WTC11 (cell line): ENCODE measurements at regions not wholly inside any gene's neighbourhood (a gene's known extent, or its start where the extent isn't known, plus 50 kb on each side); places are given as distances from the start of the nearest gene placed in this dataset.
"Not testable (repeated sequence)": the region's sequence is repeated elsewhere in the genome, so short reads cannot be mapped to it uniquely, and the experiment has no call there.

ENCODE experiments used
- ATAC-seq: fragments of 200-7000 bp; cut with Tn5 transposase; 2 replicates; pipeline ENCODE4 v1.10.0; 2021; ENCODE audit warnings: mild to moderate bottlenecking, moderate library complexity
- CTCF ChIA-PET: fragments of 300-600 bp; sonication (Branson Sonifier 250); formaldehyde crosslinking; loops from one replicate; lab custom pipeline; 2021; ENCODE audit warnings: antibody characterized with exemption; lab: Charles Lee
- POLR2A ChIA-PET: fragments of 350-600 bp; sonication (Branson Sonifier 250); formaldehyde crosslinking; loops from one replicate; lab custom pipeline; 2021; ENCODE audit warnings: antibody characterized with exemption; lab: Charles Lee
- DNase-seq: peaks from one replicate; pipeline ENCODE4 v3.0.0; 2021; ENCODE audit warnings: low spot score
- H3K27ac Mint-ChIP-seq: 2 replicates; pipeline ENCODE4 v1.8.0; 2021; ENCODE audit warnings: mixed read lengths
- H3K27me3 Mint-ChIP-seq: 2 replicates; pipeline ENCODE4 v1.8.0; 2021; ENCODE audit warnings: low read depth, mild to moderate bottlenecking, moderate library complexity, mixed read lengths
- H3K36me3 Mint-ChIP-seq: 2 replicates; pipeline ENCODE4 v1.8.0; 2021; ENCODE audit warnings: mixed read lengths
- H3K4me1 Mint-ChIP-seq: 2 replicates; pipeline ENCODE4 v1.8.0; 2022; ENCODE audit warnings: mixed read lengths
- H3K4me3 Mint-ChIP-seq: 2 replicates; pipeline ENCODE4 v1.8.0; 2021; ENCODE audit warnings: mild to moderate bottlenecking, moderate library complexity, mixed read lengths
- H3K9me3 Mint-ChIP-seq: 2 replicates; pipeline ENCODE4 v1.8.0; 2021; ENCODE audit warnings: mixed read lengths
- ATF1 ChIP-seq: sonication (generic); formaldehyde crosslinking; IDR thresholded peaks from 2 replicates; pipeline ENCODE4 v1.8.1; 2023; ENCODE audit warnings: mild to moderate bottlenecking, moderate library complexity, missing genetic modification reagents
- ATF2 ChIP-seq: sonication (generic); formaldehyde crosslinking; IDR thresholded peaks from 2 replicates; pipeline ENCODE4 v1.8.1; 2022; ENCODE audit warnings: low read depth, missing genetic modification reagents, borderline replicate concordance
- CBFB ChIP-seq: sonication (generic); formaldehyde crosslinking; IDR thresholded peaks from 2 replicates; pipeline ENCODE4 v1.8.1; 2022; ENCODE audit warnings: mild to moderate bottlenecking, low read depth, missing genetic modification reagents
- ELF4 ChIP-seq: sonication (generic); formaldehyde crosslinking; IDR thresholded peaks from 2 replicates; pipeline ENCODE4 v1.8.1; 2022; ENCODE audit warnings: low read depth, mild to moderate bottlenecking, moderate library complexity, missing genetic modification reagents
- FOXK1 ChIP-seq: sonication (generic); formaldehyde crosslinking; IDR thresholded peaks from 2 replicates; pipeline ENCODE4 v1.8.0; 2022; ENCODE audit warnings: mild to moderate bottlenecking, moderate library complexity, missing genetic modification reagents
- GTF2I ChIP-seq: fragments of 250-450 bp; sonication (Bioruptor Pico); conservative IDR thresholded peaks from 2 replicates; pipeline ENCODE4 v1.4.0; 2021; ENCODE audit warnings: mild to moderate bottlenecking
- HMGA2 ChIP-seq: fragments of 250-450 bp; sonication (Bioruptor Pico); IDR thresholded peaks from 2 replicates; pipeline ENCODE4 v1.4.0; 2021; ENCODE audit warnings: mild to moderate bottlenecking, moderate library complexity
- IRF2 ChIP-seq: sonication (generic); formaldehyde crosslinking; IDR thresholded peaks from 2 replicates; pipeline ENCODE4 v1.8.0; 2022; ENCODE audit warnings: low read depth, missing genetic modification reagents, borderline replicate concordance
- JAZF1 ChIP-seq: fragments of 250-450 bp; sonication (Bioruptor Pico); IDR thresholded peaks from 2 replicates; pipeline ENCODE4 v1.9.0; 2021; ENCODE audit warnings: moderate library complexity, mild to moderate bottlenecking, inconsistent platforms
- MYBL2 ChIP-seq: sonication (generic); formaldehyde crosslinking; IDR thresholded peaks from 2 replicates; pipeline ENCODE4 v1.8.1; 2023; ENCODE audit warnings: mild to moderate bottlenecking, moderate library complexity, missing genetic modification reagents
- NR2C2 ChIP-seq: sonication (generic); formaldehyde crosslinking; IDR thresholded peaks from 2 replicates; pipeline ENCODE4 v1.8.0; 2022; ENCODE audit warnings: mild to moderate bottlenecking, missing genetic modification reagents
- RELA ChIP-seq: sonication (generic); formaldehyde crosslinking; IDR thresholded peaks from 2 replicates; pipeline ENCODE4 v1.8.1; 2022; ENCODE audit warnings: missing genetic modification reagents, mild to moderate bottlenecking, borderline replicate concordance
- USF2 ChIP-seq: sonication (generic); formaldehyde crosslinking; IDR thresholded peaks from 2 replicates; pipeline ENCODE4 v1.8.1; 2023; ENCODE audit warnings: mild to moderate bottlenecking, missing genetic modification reagents, moderate library complexity
- ZNF121 ChIP-seq: sonication (generic); formaldehyde crosslinking; IDR thresholded peaks from 2 replicates; pipeline ENCODE4 v1.8.0; 2023; ENCODE audit warnings: missing genetic modification reagents
- ZNF232 ChIP-seq: sonication (generic); formaldehyde crosslinking; IDR thresholded peaks from 2 replicates; pipeline ENCODE4 v1.8.0; 2022; ENCODE audit warnings: mild to moderate bottlenecking, missing genetic modification reagents
- ZNF263 ChIP-seq: sonication (generic); formaldehyde crosslinking; IDR thresholded peaks from 2 replicates; pipeline ENCODE4 v1.8.1; 2022; ENCODE audit warnings: low read depth, mild to moderate bottlenecking, moderate library complexity, missing genetic modification reagents
- TF ChIP-seq, protein P1 (sequence below): fragments of 250-450 bp; sonication (Bioruptor Pico); IDR thresholded peaks from 2 replicates; pipeline ENCODE4 v1.8.0; 2021; ENCODE audit warnings: mild to moderate bottlenecking
- TF ChIP-seq, protein P2 (sequence below): sonication (generic); formaldehyde crosslinking; IDR thresholded peaks from 2 replicates; pipeline ENCODE4 v1.8.1; 2022; ENCODE audit warnings: mild to moderate bottlenecking, missing genetic modification reagents, moderate library complexity, borderline replicate concordance

DNA sequence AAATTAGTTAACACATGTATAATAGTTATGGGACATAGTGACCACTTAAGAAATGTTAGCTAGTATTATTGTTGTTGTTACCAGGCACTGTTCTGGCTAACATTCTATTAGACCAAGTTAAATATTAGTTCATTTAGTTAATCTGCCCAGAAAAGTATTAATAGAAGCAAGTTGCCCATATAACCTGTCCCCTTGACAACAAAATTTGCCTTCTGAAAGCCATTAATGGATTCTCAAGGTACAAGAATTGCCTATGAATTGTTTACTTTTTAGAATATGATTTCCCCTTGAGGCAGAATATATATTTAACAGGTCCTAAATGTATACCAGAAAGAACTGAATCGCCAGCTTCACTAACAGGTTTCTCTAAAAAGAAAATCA is 167.3 kb upstream of the TMCC3 start:
- DNase-seq = no peak
- ChIA-PET CTCF (interaction anchor here (1.0 to 2.6 kb wide), 3 partner anchors 55 to 58 kb away, joined by 4 to 17 read pairs (median 7); no protein-coding TSS in a partner anchor), POLR2A (no interaction called here)
- Mint-ChIP-seq H3K36me3 (peaks cover 29% of the 10 kb centered on the region), H3K4me1 (peaks cover 29% of the 10 kb centered on the region), H3K4me3 (no peak overlapping the region), H3K9me3 (peaks cover 32% of the 10 kb centered on the region), H3K27ac (no peak overlapping the region), H3K27me3 (peaks cover 22% of the 10 kb centered on the region)
- ATAC-seq = no peak
- no peak for TF ChIP-seq RELA
- TF ChIP-seq, protein P1, sequence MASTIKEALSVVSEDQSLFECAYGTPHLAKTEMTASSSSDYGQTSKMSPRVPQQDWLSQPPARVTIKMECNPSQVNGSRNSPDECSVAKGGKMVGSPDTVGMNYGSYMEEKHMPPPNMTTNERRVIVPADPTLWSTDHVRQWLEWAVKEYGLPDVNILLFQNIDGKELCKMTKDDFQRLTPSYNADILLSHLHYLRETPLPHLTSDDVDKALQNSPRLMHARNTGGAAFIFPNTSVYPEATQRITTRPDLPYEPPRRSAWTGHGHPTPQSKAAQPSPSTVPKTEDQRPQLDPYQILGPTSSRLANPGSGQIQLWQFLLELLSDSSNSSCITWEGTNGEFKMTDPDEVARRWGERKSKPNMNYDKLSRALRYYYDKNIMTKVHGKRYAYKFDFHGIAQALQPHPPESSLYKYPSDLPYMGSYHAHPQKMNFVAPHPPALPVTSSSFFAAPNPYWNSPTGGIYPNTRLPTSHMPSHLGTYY (CRISPR knock-in tag) = no peak
- TF ChIP-seq GTF2I (CRISPR knock-in tag) = no peak
- TF ChIP-seq USF2 = no peak
- TF ChIP-seq FOXK1 (CRISPR knock-in tag) = no peak
- TF ChIP-seq ZNF232 = no peak
- TF ChIP-seq ZNF263 (CRISPR knock-in tag) = no peak
- TF ChIP-seq, protein P2, sequence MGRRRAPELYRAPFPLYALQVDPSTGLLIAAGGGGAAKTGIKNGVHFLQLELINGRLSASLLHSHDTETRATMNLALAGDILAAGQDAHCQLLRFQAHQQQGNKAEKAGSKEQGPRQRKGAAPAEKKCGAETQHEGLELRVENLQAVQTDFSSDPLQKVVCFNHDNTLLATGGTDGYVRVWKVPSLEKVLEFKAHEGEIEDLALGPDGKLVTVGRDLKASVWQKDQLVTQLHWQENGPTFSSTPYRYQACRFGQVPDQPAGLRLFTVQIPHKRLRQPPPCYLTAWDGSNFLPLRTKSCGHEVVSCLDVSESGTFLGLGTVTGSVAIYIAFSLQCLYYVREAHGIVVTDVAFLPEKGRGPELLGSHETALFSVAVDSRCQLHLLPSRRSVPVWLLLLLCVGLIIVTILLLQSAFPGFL (CRISPR knock-in tag) = no peak
- no peak for TF ChIP-seq CBFB (CRISPR knock-in tag)
- TF ChIP-seq ATF2 (CRISPR knock-in tag) = no peak
- TF ChIP-seq ZNF121 = no peak
- no peak for TF ChIP-seq MYBL2 (CRISPR knock-in tag)
- no peak for TF ChIP-seq ELF4 (CRISPR knock-in tag)
- TF ChIP-seq ATF1 (CRISPR knock-in tag) = no peak
- TF ChIP-seq IRF2 (CRISPR knock-in tag) = no peak
- TF ChIP-seq NR2C2 (CRISPR knock-in tag) = no peak
- no peak for TF ChIP-seq JAZF1 (CRISPR knock-in tag)
- TF ChIP-seq HMGA2 = no peak

- POLR2A ChIA-PET, H3K27ac Mint-ChIP-seq, H3K4me3 Mint-ChIP-seq, DNase-seq, ATAC-seq: not testable (repeated sequence)
- H3K27me3 Mint-ChIP-seq = peaks cover 22% of the 10 kb centered on the region
- H3K4me1 Mint-ChIP-seq = peaks cover 29% of the 10 kb centered on the region
- peaks cover 34% of the 10 kb centered on the region for H3K9me3 Mint-ChIP-seq
- peaks cover 32% of the 10 kb centered on the region for H3K36me3 Mint-ChIP-seq
- CTCF ChIA-PET = interaction anchor here (2.6 kb wide), 1 partner anchor 58 kb away, joined by 17 read pairs; no protein-coding TSS in a partner anchor
Observed at GRCh38 chr12:94817201-94817600, 166.8 kb upstream of the TMCC3 start.

GRCh38 chr12:94816746-94817145 is 166.4 kb upstream of the TMCC3 start:
- H3K9me3 Mint-ChIP-seq = peaks cover 34% of the 10 kb centered on the region
- ATAC-seq, H3K27ac Mint-ChIP-seq, H3K4me3 Mint-ChIP-seq, DNase-seq, POLR2A ChIA-PET: not testable (repeated sequence)
- H3K27me3 Mint-ChIP-seq = peaks cover 22% of the 10 kb centered on the region
- CTCF ChIA-PET = interaction anchor here (0.6 to 2.6 kb wide), 2 partner anchors 58 to 618 kb away, joined by 3 to 17 read pairs; no protein-coding TSS in a partner anchor
- peaks cover 29% of the 10 kb centered on the region for H3K4me1 Mint-ChIP-seq
- H3K36me3 Mint-ChIP-seq = peaks cover 30% of the 10 kb centered on the region
